T1000 (cell line): ENCODE measurements at regions not wholly inside any gene's neighbourhood (a gene's known extent, or its start where the extent isn't known, plus 50 kb on each side); places are given as distances from the start of the nearest gene placed in this dataset.
"Not testable (repeated sequence)": the region's sequence is repeated elsewhere in the genome, so short reads cannot be mapped to it uniquely, and the experiment has no call there.

Experiments
- DNase-seq: peaks from one replicate; lab custom pipeline; 2025; ENCODE audit warnings: mixed read lengths; lab: John Stamatoyannopoulos, UW

- DNase-seq = not testable (repeated sequence)
Measured at GRCh38 chr5:174917435-174917834, 193.1 kb downstream of the MSX2 start.

GRCh38 chr5:174916924-174917323 lies 192.5 kb downstream of the MSX2 start:
- not testable (repeated sequence) for DNase-seq

GRCh38 chr5:174916227-174916626 lies 191.8 kb downstream of the MSX2 start:
- DNase-seq = no peak

GRCh38 chr5:174911118-174911517 lies 186.7 kb downstream of the MSX2 start:
- DNase-seq = no peak

GRCh38 chr5:174910245-174910737 lies 185.9 kb downstream of the MSX2 start:
- DNase-seq = no peak

- DNase-seq = no peak
Measured at GRCh38 chr5:174903172-174903732, 178.9 kb downstream of the MSX2 start.

GRCh38 chr5:174901336-174901735 lies 177.0 kb downstream of the MSX2 start:
- DNase-seq = no peak

GRCh38 chr5:174900240-174900865 lies 176.0 kb downstream of the MSX2 start:
- DNase-seq = no peak

- no peak for DNase-seq
Measured at GRCh38 chr5:174897281-174897950, 173.0 kb downstream of the MSX2 start.

- DNase-seq = no peak
Measured at GRCh38 chr5:174895360-174895759, 171.0 kb downstream of the MSX2 start.

GRCh38 chr5:174892742-174893141 lies 168.4 kb downstream of the MSX2 start:
- DNase-seq = no peak

- not testable (repeated sequence) for DNase-seq
Measured at GRCh38 chr5:174880412-174881200, 156.2 kb downstream of the MSX2 start.

GRCh38 chr5:174877987-174878386 lies 153.6 kb downstream of the MSX2 start:
- DNase-seq = no peak

- DNase-seq = no peak
Measured at GRCh38 chr5:174872271-174872670, 147.9 kb downstream of the MSX2 start.

GRCh38 chr5:174852143-174852542 lies 127.8 kb downstream of the MSX2 start:
- DNase-seq = no peak

- no peak for DNase-seq
Measured at GRCh38 chr5:174850565-174851169, 126.3 kb downstream of the MSX2 start.

- no peak for DNase-seq
Measured at GRCh38 chr5:174849426-174849825, 125.0 kb downstream of the MSX2 start.

GRCh38 chr5:174844971-174845370 lies 120.6 kb downstream of the MSX2 start:
- DNase-seq = no peak

GRCh38 chr5:174843263-174844250 lies 119.2 kb downstream of the MSX2 start:
- no peak for DNase-seq

GRCh38 chr5:174840435-174840834 lies 116.1 kb downstream of the MSX2 start:
- no peak for DNase-seq

GRCh38 chr5:174839196-174839595 lies 114.8 kb downstream of the MSX2 start:
- no peak for DNase-seq
